GM12872 (cell line): ENCODE measurements at regions not wholly inside any gene's neighbourhood (a gene's known extent, or its start where the extent isn't known, plus 50 kb on each side); places are given as distances from the start of the nearest gene placed in this dataset.

ENCODE experiments used
- CTCF ChIP-seq: IDR thresholded peaks from 3 replicates; pipeline ENCODE4 v1.5.1; 2011; ENCODE audit warnings: low read depth, mild to moderate bottlenecking, low read length, moderate library complexity; ENCODE audit not compliant: insufficient read depth

DNA sequence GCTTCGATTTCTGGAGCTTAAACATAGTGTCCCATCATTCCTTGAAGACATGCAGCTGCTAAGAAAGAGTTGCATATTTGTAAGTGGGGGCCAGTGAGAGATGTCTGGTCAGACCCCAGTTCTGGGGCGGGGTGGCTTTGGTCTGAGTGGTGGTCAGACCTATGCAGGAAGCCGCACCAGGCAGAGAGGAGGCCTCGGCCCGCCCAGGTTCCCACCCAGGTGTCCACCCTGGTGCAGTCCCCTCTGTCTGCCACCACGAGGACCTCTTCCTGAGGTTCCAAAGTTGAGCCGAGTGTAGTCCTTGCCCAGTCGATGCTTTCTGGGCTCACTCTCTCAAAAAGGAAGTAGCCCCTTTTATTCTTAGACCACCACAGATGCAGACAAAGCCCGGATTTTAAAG lies 122.6 kb upstream of the DLG1 start:
- no peak for TF ChIP-seq CTCF

GRCh38 chr3:197420566-197420965 lies 122.2 kb upstream of the DLG1 start:
- no peak for TF ChIP-seq CTCF

DNA sequence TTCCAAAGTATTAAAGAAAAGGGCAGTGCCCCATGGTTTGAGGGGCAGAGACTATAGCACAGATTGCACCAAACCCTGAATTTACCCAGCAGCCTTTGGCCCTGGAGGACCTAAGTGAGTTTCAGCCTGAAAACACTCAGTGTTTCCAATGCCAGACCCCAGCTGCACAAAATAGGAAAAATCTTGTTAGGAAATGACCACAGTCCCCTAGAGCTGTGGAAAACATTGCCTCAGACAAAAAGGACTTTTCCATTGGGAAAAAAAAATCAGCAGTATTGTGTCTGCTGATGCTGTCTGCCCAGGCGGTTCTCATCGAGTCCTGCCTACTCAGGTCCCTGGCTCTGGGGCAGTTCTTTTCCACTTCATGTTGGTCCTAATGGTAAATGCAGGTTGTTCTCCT lies 121.7 kb upstream of the DLG1 start:
- TF ChIP-seq CTCF = no peak

- no peak for TF ChIP-seq CTCF
Observed at GRCh38 chr3:197419696-197420095, 121.3 kb upstream of the DLG1 start.

GRCh38 chr3:197417911-197418618 lies 119.7 kb upstream of the DLG1 start:
- TF ChIP-seq CTCF = no peak

- no peak for TF ChIP-seq CTCF
Observed at GRCh38 chr3:197417441-197417840, 119.0 kb upstream of the DLG1 start.

- no peak for TF ChIP-seq CTCF
Observed at GRCh38 chr3:197408177-197408957, 110.0 kb upstream of the DLG1 start.
